GM21737 (cell line): ENCODE measurements at regions not wholly inside any gene's neighbourhood (a gene's known extent, or its start where the extent isn't known, plus 50 kb on each side); places are given as distances from the start of the nearest gene placed in this dataset.

Experiments
- ATAC-seq: cut with Tn5 transposase; IDR thresholded peaks from one replicate; pipeline ENCODE4 v1.9.1; 2021; ENCODE audit warnings: mild to moderate bottlenecking, moderate library complexity; ENCODE audit not compliant: unreplicated experiment

DNA sequence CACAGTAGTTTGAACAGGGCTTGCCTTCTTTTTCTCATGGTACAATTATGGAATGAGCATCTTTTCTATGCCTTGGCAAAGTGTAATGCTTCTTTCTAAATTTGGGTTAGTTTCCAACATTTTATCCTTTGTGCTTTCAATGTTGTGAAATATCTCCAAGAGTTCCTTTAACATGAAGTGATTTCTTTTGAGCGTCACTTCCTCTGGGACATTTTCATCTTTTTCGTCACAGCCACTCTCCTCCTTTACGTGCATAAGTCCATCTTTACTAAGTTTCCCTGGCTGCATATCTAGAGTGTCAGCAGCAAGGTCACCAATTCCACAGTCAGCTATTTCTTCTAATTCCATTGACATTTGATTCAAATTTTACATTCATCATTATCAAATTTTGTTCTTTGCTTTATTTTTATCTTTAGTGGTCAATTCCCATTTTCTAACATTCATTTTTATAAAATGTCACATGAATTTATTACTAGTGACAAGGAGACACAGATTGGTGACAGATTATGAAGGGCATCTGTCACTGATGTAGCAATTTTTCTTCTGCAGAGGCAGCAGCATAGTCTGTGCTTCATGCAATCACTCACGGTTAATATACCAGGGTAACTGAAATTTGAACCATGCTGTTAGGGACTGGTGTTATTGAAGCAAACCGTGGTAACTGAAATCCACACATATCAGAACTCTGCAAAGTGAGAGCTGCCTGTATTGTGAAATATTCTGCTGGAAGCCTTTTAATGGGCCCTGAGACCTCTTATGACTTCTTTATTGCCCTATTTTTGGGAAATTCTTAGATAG, 126.5 kb upstream of the THBS1 start:
- no peak for ATAC-seq

DNA sequence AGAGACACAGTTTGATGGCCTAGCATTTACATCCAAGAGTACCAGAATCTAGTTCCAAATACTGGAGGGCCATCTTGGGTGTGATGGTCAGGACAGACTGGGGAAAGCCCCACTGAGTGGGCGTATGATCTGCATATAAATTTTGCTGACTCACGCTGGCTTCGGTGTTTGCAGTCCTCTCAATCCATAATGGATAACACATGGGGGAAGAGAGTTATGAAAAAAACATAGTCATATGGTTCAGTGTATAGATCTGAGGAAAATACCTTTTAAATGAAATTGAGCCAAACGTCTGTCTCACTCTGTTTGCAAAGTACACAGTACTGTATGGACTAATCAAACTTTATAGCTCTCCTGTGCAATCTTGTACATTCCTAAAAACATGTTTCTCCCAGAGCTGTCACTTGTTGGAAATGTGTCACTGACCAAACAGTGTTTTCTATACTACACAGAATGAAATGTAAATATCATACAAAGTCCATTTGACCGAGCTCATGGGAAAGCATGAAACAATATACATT, 125.3 kb upstream of the THBS1 start:
- no peak for ATAC-seq

DNA sequence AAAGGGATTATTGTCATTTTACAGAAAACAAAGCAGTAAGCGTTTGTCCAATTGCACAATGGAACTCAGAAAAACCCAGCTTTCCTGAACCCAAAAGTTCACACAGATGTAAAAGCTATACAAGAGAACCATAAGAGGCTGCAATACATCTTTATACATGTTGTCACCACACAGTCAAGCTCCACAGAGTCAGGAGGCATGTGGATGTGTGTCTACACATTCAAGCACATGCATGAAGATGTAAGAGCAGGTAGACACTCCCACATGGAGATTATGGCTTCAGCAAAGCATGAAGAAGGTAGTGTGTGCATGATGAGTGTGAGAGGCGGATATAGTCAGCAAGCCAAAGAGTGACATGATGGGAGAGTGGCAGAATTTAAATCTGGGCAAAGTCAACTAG, 124.7 kb upstream of the THBS1 start:
- ATAC-seq, result no peak

DNA sequence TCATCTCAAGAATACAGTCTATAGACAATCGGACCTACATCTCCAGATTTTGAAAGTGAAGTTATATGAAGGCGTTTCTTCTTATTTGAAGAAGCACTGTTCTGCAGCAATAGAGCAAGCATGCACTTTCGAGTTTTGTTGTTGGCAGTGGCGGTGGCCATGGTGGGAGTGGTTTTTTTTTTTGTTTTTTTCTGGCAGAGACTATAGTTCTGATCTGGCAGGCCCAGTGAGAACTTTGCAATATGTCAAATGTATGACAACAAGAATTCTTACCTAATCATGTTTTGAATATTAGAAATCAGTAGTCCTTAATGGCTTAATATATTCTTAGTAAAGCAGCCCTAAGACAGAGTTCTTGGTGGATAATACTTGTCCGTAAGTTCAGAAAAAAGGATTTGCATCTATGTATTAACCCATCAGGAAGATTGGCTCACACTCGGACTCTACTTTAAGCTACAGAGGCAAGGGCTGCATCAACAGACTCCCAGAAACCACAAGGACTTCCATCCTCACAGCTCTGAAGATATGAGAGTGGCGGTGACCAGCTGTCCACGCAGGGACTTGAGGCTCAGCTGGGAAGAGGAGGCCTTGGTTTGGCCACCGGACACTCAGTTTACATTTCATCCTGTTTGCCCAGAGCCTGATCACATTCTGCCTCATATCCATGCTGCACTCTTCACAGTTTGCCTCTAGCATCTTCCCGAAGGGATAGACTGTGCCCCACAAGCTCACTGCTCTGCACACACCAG, 124.1 kb upstream of the THBS1 start:
- no peak for ATAC-seq

DNA sequence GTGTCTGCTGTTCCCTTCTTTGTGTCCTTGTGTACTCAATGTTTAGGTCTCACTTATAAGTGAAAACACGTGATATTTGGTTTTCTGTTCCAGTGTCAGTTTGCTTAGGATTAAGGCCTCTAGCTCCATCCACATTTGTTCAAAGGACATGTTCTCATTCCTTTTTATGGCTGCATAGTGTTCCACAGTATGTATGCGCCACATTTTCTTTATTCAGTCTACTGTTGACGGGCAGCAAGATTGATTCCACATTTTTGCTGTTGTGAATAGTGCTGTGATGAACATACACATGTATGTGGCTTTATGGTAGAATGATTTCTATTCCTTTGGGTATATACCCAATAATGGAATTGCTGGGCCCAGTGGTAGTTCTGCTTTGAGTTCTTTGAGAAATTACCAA, 122.7 kb upstream of the THBS1 start:
- ATAC-seq, result no peak

DNA sequence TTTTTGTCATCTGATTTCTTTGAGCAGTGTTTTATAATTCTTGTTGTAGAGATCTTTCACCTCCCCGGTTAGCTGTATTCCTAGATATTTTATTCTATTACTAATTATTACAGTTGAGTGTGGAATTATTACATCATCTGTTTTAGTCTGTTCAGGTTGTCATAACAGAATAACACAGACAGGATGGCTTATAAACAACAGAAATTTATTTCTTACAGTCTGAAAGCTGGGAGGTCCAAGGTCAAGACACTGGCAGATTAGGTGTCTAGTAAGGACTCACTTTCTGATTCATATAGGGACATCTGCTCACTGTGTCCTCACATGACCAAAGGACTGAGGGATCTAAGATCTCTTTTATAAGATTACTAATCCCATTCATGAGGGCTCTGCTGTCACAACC, 121.3 kb upstream of the THBS1 start:
- ATAC-seq, result no peak

DNA sequence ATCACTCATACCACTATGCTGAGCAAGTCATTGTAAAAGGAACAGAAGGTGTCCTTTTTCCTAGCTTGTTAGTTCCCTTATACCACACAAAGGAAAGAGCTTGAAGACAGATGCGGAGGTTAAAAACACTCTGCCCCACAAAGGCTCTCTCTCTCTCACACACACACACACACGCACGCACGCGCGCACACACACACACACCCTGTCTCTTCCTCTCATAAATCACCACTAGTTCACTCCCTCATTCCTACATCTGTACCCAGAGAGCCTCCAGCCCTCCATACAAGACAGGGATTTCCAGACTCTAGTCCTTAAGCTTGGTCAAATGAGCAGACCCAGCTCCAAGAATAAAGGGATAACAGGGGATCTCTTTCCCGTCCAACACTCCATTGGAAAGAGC, 120.1 kb upstream of the THBS1 start:
- no peak for ATAC-seq

DNA sequence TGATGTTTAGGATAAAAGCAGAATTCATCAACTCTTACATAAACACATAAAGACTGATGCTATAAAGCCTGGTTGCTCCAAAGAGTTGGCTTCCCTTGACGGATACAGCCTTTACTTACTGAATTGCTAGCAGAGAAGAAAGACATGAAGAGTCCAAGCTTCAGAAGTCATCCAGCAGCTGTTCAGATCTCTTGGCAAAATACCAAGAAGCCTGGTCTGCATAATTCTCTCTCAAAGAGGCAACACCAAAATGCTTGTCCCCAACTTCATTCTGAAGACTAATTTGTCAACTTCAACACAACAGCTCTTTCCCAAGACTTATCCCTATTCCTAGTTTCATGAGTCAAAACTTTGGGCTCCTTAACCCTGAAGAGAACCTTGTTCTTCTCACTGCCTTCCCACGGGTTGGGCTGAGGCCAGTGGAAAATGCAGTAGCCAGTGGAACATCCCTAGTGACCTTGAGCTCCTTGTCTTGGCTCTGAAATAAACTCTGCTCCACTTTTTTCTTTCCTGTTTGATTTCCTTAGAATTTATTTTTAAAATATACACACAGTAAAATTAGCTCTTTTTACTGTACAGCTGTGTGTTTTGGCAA, 119.2 kb upstream of the THBS1 start:
- ATAC-seq, result no peak

DNA sequence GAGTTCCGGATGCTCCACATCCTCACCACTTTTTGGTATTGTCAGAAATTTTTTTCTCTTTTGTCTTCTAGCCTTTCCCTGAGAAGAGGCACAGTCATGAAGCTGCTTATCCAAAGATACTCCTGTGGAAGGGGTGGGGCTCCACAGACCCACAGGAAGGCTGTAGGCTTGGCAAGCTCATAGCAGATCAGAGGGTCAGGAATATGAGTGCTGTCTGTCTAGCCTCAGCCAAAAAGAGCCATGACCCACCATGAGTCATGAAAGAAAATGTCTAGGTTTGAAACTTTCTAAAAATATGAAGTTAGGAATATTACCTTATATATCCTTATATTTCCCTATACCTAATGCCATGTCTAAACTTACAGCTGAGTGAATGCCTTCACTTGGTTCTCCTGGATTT, 118.2 kb upstream of the THBS1 start:
- no peak for ATAC-seq

DNA sequence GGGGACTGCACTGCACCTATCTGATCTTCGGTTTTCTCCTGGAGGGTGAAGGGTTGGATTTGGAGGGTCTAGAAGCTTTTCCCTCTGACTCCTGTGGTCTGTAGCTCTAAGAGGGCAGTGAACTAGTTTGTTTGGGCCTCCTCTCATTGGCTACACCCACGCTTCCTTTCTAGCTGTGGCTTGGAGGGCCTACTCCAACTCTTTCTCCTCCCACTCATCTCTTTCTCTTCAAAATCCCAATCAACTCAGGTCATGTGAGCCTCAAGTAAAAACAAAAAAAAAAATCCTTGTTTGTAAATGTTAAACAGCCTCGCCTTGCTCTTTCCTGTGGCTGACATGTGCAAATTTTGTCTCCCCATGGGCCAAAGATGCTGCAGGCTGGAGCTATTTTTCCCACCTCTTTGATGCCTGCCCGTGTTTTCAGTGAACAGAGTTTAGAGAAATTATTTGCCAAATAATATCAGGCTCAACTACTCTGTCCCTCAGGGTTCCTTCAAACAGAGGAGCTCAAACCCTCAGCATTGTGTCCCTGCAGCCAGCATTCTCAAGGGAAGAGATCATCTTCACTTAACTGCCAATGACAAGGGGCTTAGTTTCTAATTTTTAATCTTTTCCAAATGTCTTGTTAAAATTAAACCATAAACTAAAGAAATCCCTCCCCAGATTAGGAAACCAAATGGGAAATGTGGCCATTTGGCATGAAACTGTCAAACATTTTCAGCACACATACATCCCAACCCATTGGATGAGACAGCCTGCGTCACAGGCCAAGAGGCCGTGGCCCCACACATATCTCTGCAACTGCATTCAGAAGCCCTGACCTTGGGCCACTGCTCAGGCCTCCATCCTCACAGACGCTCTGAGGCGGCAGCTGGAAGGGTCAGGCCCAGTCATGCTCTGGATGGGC, 114.8 kb upstream of the THBS1 start:
- ATAC-seq, result no peak

DNA sequence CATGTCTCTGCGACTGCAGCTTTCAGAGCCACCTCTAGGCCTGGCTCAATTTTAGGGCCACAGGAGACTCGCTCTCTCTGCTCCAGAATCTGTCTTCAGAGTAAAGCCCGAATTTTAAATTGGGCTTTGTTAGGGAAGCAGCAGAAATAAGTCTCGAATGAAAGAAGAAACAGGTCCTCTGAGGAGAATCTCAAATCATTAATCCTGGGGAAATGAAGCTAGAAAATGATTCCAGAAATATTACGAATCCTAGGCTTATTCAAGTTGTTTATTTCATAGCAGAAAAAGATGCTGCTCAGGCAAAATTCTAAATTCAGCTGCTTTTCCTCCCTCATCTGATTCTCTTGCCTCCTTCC, 114.2 kb upstream of the THBS1 start:
- ATAC-seq, result no peak

DNA sequence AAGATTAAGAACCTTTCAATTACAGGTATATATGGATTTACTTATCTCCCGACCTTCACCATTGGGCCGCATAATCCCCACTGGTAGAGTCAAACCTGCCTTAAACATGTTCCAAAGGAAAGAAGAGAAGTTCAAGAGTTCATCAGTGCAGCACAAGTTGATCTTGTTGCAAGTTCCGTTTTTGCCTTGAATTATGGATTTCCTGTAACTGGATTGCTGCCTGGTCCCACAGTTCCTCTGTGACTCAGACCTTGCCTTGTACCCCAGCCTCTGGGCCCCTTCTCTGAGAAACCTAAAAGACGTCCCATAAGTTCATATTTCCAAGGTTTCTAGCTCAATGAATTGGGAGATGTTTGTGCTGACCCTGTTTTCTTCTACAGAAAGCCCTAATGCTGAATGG, 112.5 kb upstream of the THBS1 start:
- ATAC-seq, result no peak

DNA sequence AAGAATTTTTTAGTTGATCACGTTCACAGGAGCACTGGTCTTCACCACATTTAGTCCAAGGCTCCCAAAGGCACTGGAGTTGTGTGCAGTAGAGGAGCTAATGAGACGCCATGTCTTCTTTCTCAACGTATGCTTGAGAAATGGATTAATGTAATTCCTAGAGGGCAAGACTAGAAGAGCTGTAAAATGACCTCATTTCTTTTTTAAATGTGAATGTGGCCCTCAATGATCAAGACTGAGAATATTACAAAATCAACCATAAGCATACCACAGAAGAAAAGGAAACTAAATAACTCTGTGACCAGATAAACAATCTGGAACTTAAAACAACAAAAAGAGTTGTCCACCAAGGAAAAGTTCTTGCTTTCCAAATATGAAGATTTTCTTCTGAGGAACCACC, 112.1 kb upstream of the THBS1 start:
- ATAC-seq, result no peak

DNA sequence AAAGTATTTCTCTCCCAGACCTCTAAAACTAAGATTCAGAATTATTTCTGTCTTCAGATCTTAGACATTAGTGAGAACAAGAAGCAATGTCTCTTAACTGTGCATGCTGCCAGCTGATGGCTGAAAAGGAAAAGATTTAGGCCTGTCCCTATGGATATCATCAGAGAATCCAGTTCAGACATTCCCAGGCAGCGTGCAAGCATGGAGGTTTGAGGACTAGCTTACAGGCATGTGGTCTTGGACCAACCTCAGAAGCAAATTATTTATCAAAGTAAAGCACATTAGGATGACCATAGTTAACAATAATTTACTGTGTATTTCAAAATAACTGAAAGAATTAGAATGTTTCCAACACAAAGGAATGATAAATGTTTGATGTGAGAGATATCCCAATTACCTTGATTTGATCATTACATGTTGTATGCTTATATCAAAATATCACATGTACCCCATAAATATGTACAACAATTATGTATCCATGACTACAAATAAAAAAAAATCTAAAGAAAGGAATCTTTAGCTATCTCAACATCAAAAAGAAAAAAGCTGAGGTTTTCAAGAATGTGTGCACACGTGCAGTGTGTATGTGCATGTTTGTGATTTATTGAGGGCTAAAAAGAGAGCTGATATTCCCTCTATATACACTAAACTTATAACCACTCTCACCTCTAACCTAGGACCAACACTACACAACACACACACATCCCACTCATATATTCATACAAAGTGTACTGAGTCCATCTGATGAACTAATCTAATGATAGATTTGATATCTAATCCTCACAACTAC, 108.9 kb upstream of the THBS1 start:
- no peak for ATAC-seq

DNA sequence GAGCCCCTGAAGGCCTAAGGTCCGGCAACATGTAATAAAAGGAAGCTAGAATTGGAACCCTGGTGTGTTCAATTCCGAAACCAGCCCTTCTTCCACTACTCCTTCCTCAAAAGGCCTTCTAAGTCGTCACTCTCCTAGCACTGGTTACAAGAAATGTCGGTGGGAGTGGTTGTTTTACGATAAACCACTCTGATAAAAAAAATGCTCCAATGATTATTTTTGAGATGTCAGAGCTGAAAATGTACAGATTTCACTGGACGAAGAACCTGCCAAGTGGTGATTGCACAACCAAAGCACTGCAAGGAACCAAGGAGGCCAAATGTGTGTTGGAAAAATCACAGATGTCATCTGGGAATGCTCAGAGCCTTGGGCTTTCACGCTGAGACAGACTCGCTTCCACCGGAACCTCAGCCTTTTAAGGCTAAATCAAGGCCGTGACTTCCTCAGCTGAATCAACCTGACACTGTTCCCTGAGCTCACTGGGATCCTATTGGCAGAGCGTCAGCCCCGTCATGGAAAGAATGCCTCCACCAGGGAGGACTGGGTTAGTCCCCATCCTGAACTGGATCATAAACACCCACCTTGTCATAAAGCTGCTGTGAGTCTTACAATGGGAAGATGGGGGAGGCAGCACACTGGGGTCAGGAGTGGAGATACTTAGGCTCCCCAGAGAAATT, 108.1 kb upstream of the THBS1 start:
- ATAC-seq, result no peak

DNA sequence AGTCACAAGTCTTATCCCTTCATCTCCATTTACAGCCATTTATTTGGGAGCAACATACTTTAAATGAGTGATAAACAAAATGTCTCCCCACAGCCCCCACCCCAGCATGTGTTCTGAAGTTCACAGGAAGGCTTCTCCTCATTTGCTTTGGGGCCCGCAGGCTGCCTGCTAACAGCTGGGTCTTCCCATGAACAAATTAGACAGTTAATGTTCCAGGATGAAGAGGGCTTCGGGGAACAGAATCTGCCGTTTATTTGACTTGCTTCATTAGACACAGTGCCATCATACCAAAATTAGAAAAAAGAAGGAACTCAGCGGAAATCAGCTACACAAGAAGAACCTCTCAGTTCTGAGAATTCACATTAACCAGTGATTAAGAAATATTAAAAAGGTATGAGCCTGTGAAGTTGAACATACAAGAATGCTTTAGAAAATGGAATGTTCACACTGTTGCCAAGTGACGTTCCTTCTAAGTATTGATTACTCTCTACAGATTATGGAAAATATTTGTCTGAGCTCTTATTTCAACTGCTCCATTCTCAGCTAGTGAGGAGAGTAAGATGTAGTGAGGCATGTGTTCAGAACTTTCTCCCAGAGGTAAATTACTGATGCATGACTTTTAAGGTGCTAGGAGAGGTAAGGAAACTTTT, 107.5 kb upstream of the THBS1 start:
- no peak for ATAC-seq

DNA sequence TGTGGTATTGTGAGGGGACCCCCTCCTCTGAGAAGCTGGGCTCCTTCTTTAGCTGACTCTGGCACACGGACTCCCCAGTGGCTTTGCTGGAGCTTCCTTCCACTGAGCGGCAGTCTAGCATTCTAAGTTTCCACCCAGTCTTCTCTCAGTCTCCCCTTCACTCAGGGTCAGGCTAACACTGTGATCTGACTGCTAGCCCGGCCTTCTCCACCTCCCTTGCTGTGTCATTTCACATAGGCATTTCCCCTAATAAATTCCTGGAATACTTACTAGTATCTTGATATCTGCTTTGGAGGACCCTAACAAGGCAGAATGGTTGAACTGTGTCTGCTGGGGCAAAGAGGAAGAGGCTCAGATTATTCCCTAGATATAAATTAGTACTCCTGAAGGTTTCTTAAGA, 106.2 kb upstream of the THBS1 start:
- no peak for ATAC-seq

DNA sequence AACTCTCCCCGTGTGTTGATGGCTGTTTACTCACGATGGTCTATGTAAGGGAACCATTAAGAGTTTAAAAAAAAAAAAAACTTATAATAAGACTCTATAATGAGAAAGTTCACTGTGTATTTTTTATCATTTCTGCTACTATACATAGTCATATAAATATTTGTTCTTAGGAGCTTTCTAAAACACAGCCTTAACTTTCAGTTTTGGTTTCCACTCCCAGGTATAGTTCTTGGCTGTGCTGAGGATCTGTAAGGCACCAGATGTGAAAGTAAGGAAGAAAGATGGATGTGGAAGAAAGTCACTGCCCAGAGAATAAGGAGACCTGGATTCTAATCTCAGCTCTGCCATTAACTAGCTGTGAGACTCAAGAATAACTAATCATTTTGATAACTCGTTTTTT, 101.9 kb upstream of the THBS1 start:
- no peak for ATAC-seq

DNA sequence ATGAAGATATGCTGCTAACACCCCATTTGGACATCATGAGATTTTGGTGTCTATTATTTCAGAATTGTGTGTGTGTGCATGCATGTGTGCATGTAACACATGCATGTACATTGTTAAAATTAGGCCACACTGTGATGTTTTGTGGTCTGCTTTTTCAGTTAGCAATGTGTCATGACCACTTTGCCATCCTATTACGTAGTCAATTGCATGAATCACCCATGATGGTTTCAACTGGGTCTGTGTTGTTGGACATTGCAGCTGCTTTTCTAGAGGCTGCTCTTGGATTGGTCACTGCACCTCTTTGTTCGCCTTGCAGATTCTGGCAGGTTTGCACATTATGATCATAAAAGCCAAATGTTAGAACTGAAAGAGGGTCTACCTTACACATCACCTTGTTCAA, 101.0 kb upstream of the THBS1 start:
- no peak for ATAC-seq
